ENCODE measurements at regions not wholly inside any gene's neighbourhood (a gene's known extent, or its start where the extent isn't known, plus 50 kb on each side); places are given as distances from the start of the nearest gene placed in this dataset.
"Not testable (repeated sequence)": the region's sequence is repeated elsewhere in the genome, so short reads cannot be mapped to it uniquely, and the experiment has no call there.

DNA sequence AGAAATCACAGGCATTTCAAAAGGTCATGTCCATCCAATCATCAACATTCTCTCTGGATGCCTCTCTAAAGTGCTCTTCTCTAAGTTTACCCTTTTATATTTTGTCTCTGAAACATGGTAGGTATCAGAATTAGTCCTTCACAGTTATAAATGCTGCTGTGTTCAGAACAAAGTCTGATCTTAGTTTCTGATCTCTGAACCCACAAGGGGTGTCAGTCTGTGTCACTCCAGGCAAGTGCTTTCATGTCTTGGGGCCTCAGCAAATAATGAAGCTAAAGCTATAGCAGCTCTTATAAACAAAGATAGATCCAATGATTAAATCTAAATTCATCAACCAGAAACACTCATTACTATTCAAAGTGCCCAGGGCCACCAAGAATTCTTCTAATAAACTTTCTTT is 281.7 kb downstream of the BCL2L11 start:
- TF ChIP-seq CTCF (conservative IDR thresholded peaks at IDR 0.05); ZFX (IDR thresholded peaks at IDR 0.05): not testable (repeated sequence)
